Heart right ventricle (tissue), 16 donors: ENCODE measurements at regions not wholly inside any gene's neighbourhood (a gene's known extent, or its start where the extent isn't known, plus 50 kb on each side); places are given as distances from the start of the nearest gene placed in this dataset.
"Not testable (repeated sequence)": the region's sequence is repeated elsewhere in the genome, so short reads cannot be mapped to it uniquely, and the experiment has no call there.

ENCODE experiments used
- ATAC-seq, 8 donors: fragments of 200-7000 bp; cut with Tn5 transposase; one replicate each; pipeline ENCODE4 v1.9.1; 2020; ENCODE audit warnings: mild to moderate bottlenecking in 8 of 8, moderate library complexity in 8 of 8, moderate number of reproducible peaks in 1 of 8
- DNase-seq, 2 donors: peaks; one replicate each; pipeline ENCODE4 v3.0.0-alpha.2; 2020
- H3K27ac ChIP-seq, 10 donors: fragments of 200-600 bp; sonication (generic) in 2 of 10; one replicate each; pipeline versions ENCODE4 v1.5.0 to v1.8.0; 2020 to 2022; ENCODE audit warnings: mild to moderate bottlenecking in 3 of 10
- H3K27me3 ChIP-seq, 7 donors: fragments of 200-600 bp; one replicate each; pipeline ENCODE4 v1.8.0; 2021 to 2022; ENCODE audit warnings: mild to moderate bottlenecking in 2 of 7
- H3K36me3 ChIP-seq, 9 donors: fragments of 200-600 bp; sonication (generic) in 1 of 9; one replicate each; pipeline versions ENCODE4 v1.5.0 to v1.8.0; 2020 to 2022; ENCODE audit warnings: mild to moderate bottlenecking in 2 of 9
- H3K4me1 ChIP-seq, 9 donors: fragments of 200-600 bp; sonication (generic) in 1 of 9; one replicate each; pipeline versions ENCODE4 v1.5.0 to v1.8.0; 2020 to 2022; ENCODE audit warnings: mild to moderate bottlenecking in 4 of 9
- H3K4me3 ChIP-seq, 10 donors: fragments of 200-600 bp; sonication (generic) in 2 of 10; one replicate each; pipeline versions ENCODE4 v1.5.0 to v1.8.0; 2020 to 2022; ENCODE audit warnings: mild to moderate bottlenecking in 7 of 10, moderate library complexity in 2 of 10
- H3K9me3 ChIP-seq, 11 donors: fragments of 200-600 bp in 10 of 11; sonication (generic) in 2 of 11; one replicate each; pipeline versions ENCODE4 v1.5.0 to v1.8.0; 2013 to 2022; ENCODE audit warnings: mild to moderate bottlenecking in 2 of 11, control low read depth in 1 of 11, moderate library complexity in 1 of 11
- WGBS, 2 donors: extraction: QIAGEN DNeasy Blood & Tissue Kit; methylation state at CpG; one replicate each; pipeline ENCODE4 v1.1.7; 2013; ENCODE audit warnings: inconsistent platforms in 1 of 2; 5-methylcytosine and 5-hydroxymethylcytosine counted together
- intact Hi-C, 10 donors: fragments of 100-400 bp; cut with DNase I; formaldehyde crosslinking; loops; one replicate each; pipeline versions ENCODE4 v1.11.1 to v1.14.2; 2022
- donor health status: Arrhythmogenic right ventricular cardiomyopathy.
- donor health status: ischemic (EF 13 %, LVEDD 7.1; RV severe dilation, severe dysfunction).
- donor health status: healthy with polysubstance abuse.
- donor health status: DM: no; HTN: yes; CAD: no.
- donor health status: DM: no; HTN: no; CAD: no.
- donor health status: ischemic (EF 25% LVEDD 6.9; RV normal size, moderate dysfunction).
- donor health status: ischemic (EF 25% LVEDD 5.7; RV mildly dilated, moderate dysfunction).
- donor health status: healthy.
- donor health status: DM: yes; HTN: yes; CAD: no.
- donor health status: Ischemic cardiomyopathy.
- donor health status: ischemic (EF 35%, LVEDD 5.7; RV mildly dilated, moderate dysfunction).
- donor health status: nonischemic (EF 11% LVEDD 7.7; RV severe dilation, severe dysfunction).
- donor health status: DM: yes; HTN: yes; CAD: no.
- donor health status: PGD.
- donor health status: ischemic (EF 29% LVEDD 5.4; RV normal size, mild dysfunction).
- donor health status: nonischemic (EF 23%, LVEDD 6.1; RV moderate dilation, normal function).

DNA sequence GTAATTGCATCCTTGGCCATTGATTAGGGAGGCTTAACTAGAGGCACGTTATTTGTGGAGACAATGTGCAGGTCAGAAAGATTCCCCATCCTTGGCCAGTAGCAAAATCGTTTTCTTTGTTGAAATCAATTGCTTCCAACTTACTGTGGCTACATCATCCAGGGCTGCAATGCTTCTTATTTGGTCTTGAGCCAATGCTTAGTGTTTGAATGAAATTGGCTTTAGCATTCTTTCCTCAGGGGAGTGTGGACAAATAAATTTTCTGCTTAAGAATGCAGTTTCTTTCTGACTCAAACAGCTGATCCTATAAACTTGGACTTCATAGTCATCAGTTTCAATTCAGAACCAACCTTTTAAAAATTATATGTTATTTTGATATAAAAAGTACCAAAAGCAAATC lies 95.6 kb downstream of the ARHGAP11B start:
- H3K4me3 ChIP-seq, ATAC-seq: not testable (repeated sequence)

DNA sequence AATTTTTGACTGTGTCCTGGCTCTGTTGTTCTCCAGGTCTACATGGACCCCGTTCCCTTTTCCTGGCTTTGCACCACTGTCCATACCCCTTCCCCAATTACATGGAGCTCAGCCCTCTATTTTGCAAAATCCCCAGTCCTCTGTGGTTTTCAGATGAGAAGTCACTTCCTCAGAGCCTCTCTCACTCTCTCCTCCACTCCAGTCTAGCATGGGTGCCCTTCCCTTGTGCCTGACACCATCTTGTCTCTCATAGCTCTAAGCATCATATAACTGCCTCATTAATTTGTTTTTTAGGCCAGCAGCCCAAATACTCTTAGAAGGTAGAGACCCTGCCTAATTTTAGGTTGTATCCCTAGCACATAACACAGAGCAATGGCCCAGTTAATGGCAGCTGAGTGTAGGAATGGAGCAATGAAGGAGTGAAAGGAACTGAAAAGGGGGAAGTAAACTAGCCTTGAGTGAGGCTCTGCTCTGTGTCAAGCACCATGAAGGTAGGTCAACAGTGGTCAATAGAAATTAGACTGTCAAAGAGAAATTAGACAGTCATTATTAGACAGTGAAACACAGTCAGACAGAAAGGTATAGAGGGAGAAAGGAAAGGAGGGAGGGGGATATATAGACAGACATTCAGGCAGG lies 97.7 kb downstream of the ARHGAP11B start:
- ATAC-seq, H3K4me1 ChIP-seq, DNase-seq, H3K27ac ChIP-seq, H3K27me3 ChIP-seq, H3K4me3 ChIP-seq, H3K9me3 ChIP-seq: not testable (repeated sequence)
- 100% methylated on average over 1 of the region's 1 CpG for WGBS, 2 donors
- intact Hi-C loops, result loop anchor here in 1 of 10 donors (2.0 kb wide), 1 partner anchor 65 kb away; no protein-coding TSS in a partner anchor
- peaks cover 0 to 14% (median 0%) of the 10 kb centered on the region in 9 donors for H3K36me3 ChIP-seq

More for the DNA sequence above, 95.6 kb downstream of the ARHGAP11B start:
- 0% methylated on average over 1 of the region's 2 CpGs; no CpG with 5 or more reads in 1 of the 2 donors for WGBS, 2 donors
- H3K9me3 ChIP-seq, H3K4me1 ChIP-seq, H3K27ac ChIP-seq, intact Hi-C loops, DNase-seq, H3K27me3 ChIP-seq: not testable (repeated sequence)
- H3K36me3 ChIP-seq, result peaks cover 0 to 11% (median 0%) of the 10 kb centered on the region in 9 donors

GRCh38 chr15:30729880-30730590 lies 104.1 kb downstream of the ARHGAP11B start:
- peak overlapping the region in 2 of 10 donors; percentile 26 to 29 for H3K27ac ChIP-seq
- intact Hi-C loops, H3K27me3 ChIP-seq, H3K4me3 ChIP-seq, DNase-seq, H3K4me1 ChIP-seq, H3K9me3 ChIP-seq, H3K36me3 ChIP-seq: not testable (repeated sequence)
- WGBS, 2 donors, result 76 to 80% methylated on average over 2 of the region's 2 CpGs
- peak in 4 of 8 donors; percentile 29 to 60 (median 48) for ATAC-seq

- WGBS, 2 donors, result 84 to 91% methylated on average over 3 of the region's 3 CpGs
Observed at GRCh38 chr15:30730633-30731032, 104.7 kb downstream of the ARHGAP11B start.

GRCh38 chr15:30732100-30732499 lies 106.2 kb downstream of the ARHGAP11B start:
- ATAC-seq, H3K9me3 ChIP-seq, H3K4me3 ChIP-seq, DNase-seq, intact Hi-C loops, H3K4me1 ChIP-seq, H3K36me3 ChIP-seq, H3K27me3 ChIP-seq, H3K27ac ChIP-seq: not testable (repeated sequence)
- 95 to 99% methylated on average over 4 of the region's 4 CpGs for WGBS, 2 donors

More at GRCh38 chr15:30730633-30731032, 104.7 kb downstream of the ARHGAP11B start:
- intact Hi-C loops, H3K4me1 ChIP-seq, H3K4me3 ChIP-seq, DNase-seq, H3K9me3 ChIP-seq, H3K36me3 ChIP-seq, H3K27me3 ChIP-seq: not testable (repeated sequence)
- peak in 2 of 8 donors; percentile 47 to 65 for ATAC-seq
- H3K27ac ChIP-seq, result peak overlapping the region in 2 of 10 donors; percentile 26 to 29

GRCh38 chr15:30735884-30736564 lies 110.1 kb downstream of the ARHGAP11B start:
- intact Hi-C loops, H3K27me3 ChIP-seq, H3K4me3 ChIP-seq, H3K4me1 ChIP-seq, H3K36me3 ChIP-seq, H3K27ac ChIP-seq, H3K9me3 ChIP-seq, DNase-seq: not testable (repeated sequence)
- 80 to 98% methylated on average over 9 to 10 of the region's 10 CpGs for WGBS, 2 donors
- ATAC-seq, result peak in 2 of 8 donors; percentile 28 to 41

- intact Hi-C loops, result loop anchor here in 2 of 10 donors (10.0 kb wide), 1 partner anchor 78 kb away; no protein-coding TSS in a partner anchor
- not testable (repeated sequence) for ATAC-seq, H3K27me3 ChIP-seq, H3K27ac ChIP-seq, H3K36me3 ChIP-seq, H3K4me3 ChIP-seq, H3K4me1 ChIP-seq, DNase-seq, H3K9me3 ChIP-seq
- WGBS, 2 donors, result 95 to 99% methylated on average over 3 of the region's 3 CpGs
Observed at GRCh38 chr15:30742796-30743195, 116.9 kb downstream of the ARHGAP11B start.

- DNase-seq, H3K27me3 ChIP-seq, H3K4me1 ChIP-seq, H3K27ac ChIP-seq, H3K9me3 ChIP-seq, H3K4me3 ChIP-seq, ATAC-seq: not testable (repeated sequence)
- intact Hi-C loops, result loop anchor here in 2 of 10 donors (10.0 kb wide), 1 partner anchor 84 kb away; no protein-coding TSS in a partner anchor
- H3K36me3 ChIP-seq, result peaks cover 0 to 10% (median 0%) of the 10 kb centered on the region in 9 donors
- no CpG with 5 or more reads among the region's 1 CpG for WGBS, 2 donors
Observed at GRCh38 chr15:30749048-30749447, 123.1 kb downstream of the ARHGAP11B start.
